K562 (cell line): ENCODE measurements at regions not wholly inside any gene's neighbourhood (a gene's known extent, or its start where the extent isn't known, plus 50 kb on each side); places are given as distances from the start of the nearest gene placed in this dataset.

Experiments used
- HOXB6 ChIP-seq: fragments of 250-450 bp; sonication (Bioruptor Pico); IDR thresholded peaks from 2 replicates; pipeline ENCODE4 v1.5.1; 2022; ENCODE audit warnings: mild to moderate bottlenecking, borderline replicate concordance
- SNAPC5 ChIP-seq: fragments of 250-450 bp; sonication (Bioruptor Pico); IDR thresholded peaks from 2 replicates; pipeline ENCODE4 v1.8.0; 2021; ENCODE audit warnings: moderate library complexity, mild to moderate bottlenecking, inconsistent platforms
- ZNF239 ChIP-seq: fragments of 250-450 bp; sonication (Bioruptor Pico); IDR thresholded peaks from 2 replicates; pipeline ENCODE4 v1.4.0; 2020; ENCODE audit warnings: mild to moderate bottlenecking
- TF ChIP-seq, protein P1 (sequence below), 3 experiments: fragments of 200-800 bp in 1 of 3; sonication (Bioruptor generic) in 1 of 3; sonication (generic) in 1 of 3; formaldehyde crosslinking in 1 of 3; IDR thresholded peaks; 2 replicates each; pipeline versions ENCODE4 v1.6.1 to v1.8.0; 2016 to 2022; ENCODE audit warnings: mild to moderate bottlenecking in 2 of 3, missing compliant biosample characterization in 2 of 3, missing genetic modification characterization in 2 of 3, missing genetic modification reagents in 1 of 3
- TF ChIP-seq, protein P2 (sequence below): fragments of 450-650 bp; IDR thresholded peaks from 2 replicates; pipeline ENCODE4 v1.6.1; 2016; ENCODE audit warnings: low read depth

GRCh38 chr13:73336773-73337172 is 278.0 kb downstream of the KLF5 start (continued):
- TF ChIP-seq, protein P1, sequence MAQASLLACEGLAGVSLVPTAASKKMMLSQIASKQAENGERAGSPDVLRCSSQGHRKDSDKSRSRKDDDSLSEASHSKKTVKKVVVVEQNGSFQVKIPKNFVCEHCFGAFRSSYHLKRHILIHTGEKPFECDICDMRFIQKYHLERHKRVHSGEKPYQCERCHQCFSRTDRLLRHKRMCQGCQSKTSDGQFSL (CRISPR knock-in tag; IDR thresholded peaks at IDR 0.05), result no peak
- TF ChIP-seq, protein P1 (tag; IDR thresholded peaks at IDR 0.05), result no peak
- TF ChIP-seq HOXB6 (no peak), SNAPC5 (CRISPR knock-in tag) (no peak), ZNF239 (no peak)
- TF ChIP-seq, protein P2, sequence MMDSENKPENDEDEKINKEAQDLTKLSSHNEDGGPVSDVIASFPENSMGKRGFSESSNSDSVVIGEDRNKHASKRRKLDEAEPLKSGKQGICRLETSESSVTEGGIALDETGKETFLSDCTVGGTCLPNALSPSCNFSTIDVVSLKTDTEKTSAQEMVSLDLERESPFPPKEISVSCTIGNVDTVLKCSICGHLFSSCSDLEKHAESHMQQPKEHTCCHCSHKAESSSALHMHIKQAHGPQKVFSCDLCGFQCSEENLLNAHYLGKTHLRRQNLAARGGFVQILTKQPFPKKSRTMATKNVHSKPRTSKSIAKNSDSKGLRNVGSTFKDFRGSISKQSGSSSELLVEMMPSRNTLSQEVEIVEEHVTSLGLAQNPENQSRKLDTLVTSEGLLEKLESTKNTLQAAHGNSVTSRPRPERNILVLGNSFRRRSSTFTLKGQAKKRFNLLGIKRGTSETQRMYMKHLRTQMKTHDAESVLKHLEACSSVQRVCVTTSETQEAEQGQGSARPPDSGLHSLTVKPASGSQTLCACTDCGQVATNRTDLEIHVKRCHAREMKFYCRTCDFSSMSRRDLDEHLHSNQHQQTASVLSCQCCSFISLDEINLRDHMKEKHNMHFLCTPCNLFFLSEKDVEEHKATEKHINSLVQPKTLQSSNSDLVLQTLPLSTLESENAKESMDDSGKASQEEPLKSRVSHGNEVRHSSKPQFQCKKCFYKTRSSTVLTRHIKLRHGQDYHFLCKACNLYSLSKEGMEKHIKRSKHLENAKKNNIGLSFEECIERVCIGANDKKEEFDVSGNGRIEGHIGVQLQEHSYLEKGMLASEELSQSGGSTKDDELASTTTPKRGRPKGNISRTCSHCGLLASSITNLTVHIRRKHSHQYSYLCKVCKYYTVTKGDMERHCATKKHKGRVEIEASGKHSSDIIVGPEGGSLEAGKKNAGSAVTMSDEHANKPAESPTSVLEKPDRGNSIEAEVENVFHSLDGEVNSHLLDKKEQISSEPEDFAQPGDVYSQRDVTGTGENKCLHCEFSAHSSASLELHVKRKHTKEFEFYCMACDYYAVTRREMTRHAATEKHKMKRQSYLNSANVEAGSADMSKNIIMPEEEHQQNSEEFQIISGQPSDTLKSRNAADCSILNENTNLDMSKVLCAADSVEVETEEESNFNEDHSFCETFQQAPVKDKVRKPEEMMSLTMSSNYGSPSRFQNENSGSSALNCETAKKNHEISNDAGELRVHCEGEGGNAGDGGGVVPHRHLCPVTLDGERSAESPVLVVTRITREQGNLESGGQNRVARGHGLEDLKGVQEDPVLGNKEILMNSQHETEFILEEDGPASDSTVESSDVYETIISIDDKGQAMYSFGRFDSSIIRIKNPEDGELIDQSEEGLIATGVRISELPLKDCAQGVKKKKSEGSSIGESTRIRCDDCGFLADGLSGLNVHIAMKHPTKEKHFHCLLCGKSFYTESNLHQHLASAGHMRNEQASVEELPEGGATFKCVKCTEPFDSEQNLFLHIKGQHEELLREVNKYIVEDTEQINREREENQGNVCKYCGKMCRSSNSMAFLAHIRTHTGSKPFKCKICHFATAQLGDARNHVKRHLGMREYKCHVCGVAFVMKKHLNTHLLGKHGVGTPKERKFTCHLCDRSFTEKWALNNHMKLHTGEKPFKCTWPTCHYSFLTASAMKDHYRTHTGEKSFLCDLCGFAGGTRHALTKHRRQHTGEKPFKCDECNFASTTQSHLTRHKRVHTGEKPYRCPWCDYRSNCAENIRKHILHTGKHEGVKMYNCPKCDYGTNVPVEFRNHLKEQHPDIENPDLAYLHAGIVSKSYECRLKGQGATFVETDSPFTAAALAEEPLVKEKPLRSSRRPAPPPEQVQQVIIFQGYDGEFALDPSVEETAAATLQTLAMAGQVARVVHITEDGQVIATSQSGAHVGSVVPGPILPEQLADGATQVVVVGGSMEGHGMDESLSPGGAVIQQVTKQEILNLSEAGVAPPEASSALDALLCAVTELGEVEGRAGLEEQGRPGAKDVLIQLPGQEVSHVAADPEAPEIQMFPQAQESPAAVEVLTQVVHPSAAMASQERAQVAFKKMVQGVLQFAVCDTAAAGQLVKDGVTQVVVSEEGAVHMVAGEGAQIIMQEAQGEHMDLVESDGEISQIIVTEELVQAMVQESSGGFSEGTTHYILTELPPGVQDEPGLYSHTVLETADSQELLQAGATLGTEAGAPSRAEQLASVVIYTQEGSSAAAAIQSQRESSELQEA, result no peak
